ENCODE measurements at regions not wholly inside any gene's neighbourhood (a gene's known extent, or its start where the extent isn't known, plus 50 kb on each side); places are given as distances from the start of the nearest gene placed in this dataset.

DNA sequence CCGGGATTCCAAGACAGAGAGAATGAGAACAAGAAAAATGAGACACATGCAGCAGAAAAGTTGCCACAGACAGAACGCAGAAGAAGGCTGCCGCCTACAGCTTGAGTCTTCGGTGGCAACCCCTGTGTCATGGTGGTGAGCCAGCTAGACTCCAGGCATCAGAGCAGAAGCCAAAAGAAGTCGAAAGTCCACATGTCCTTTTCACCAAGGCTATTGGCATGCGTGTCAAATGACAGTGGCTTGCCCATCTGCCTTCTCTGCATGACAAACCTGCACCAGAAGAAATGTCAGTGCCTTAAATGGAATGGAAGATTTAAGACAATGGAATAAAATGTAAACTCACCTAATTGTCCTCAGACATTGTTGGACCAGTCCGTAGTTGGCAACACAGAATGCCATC lies 93.9 kb upstream of the NPSR1 start:
- Histone ChIP-seq H3K9ac (ENCODE audit: extremely low read depth, insufficient read length, low read length) (no peak overlapping the region), H3K14ac (ENCODE audit: insufficient read depth, low read length) (no peak overlapping the region), H4K5ac (ENCODE audit: insufficient read length, low read depth, low read length) (no peak overlapping the region), H3T11ph (ENCODE audit: low read length) (no peak overlapping the region), H3K27me3 (ENCODE audit: insufficient read depth, low read length) (no peaks in the 10 kb centered on the region), H3K23me2 (ENCODE audit: insufficient read length, low read depth, low read length, poor library complexity, severe bottlenecking) (no peaks in the 10 kb centered on the region), H2AK5ac (ENCODE audit: insufficient read length, low read length) (no peak overlapping the region), H2BK15ac (ENCODE audit: low read depth, low read length) (no peak overlapping the region), H3K4me2 (ENCODE audit: insufficient read depth, insufficient read length, low read length) (no peak overlapping the region), H4K8ac (replicated peaks; ENCODE audit: insufficient read length, low read depth, low read length) (no peak overlapping the region), H3K4me1 (ENCODE audit: insufficient read depth, low read length) (no peaks in the 10 kb centered on the region; the same call in 1 of the 2 replicates), H3K9me3 (ENCODE audit: control insufficient read depth, low read depth, low read length) (no peaks in the 10 kb centered on the region), H3K79me1 (ENCODE audit: insufficient read depth, low read depth, low read length, poor library complexity, severe bottlenecking) (no peaks in the 10 kb centered on the region), H3K23ac (ENCODE audit: insufficient read length, low read depth, low read length) (no peak overlapping the region), H4K20me1 (ENCODE audit: control insufficient read depth, insufficient read depth, insufficient read length) (no peaks in the 10 kb centered on the region), H4K91ac (ENCODE audit: insufficient read length, low read depth, low read length) (no peak overlapping the region), H2AFZ (ENCODE audit: low read length) (no peak overlapping the region), H3K4ac (ENCODE audit: low read depth, low read length) (no peak overlapping the region), H3K27ac (ENCODE audit: insufficient read length, low read depth, low read length) (no peak overlapping the region), H2BK5ac (ENCODE audit: insufficient read length, low read length) (no peak overlapping the region), H3K79me2 (ENCODE audit: insufficient read depth, low read length) (no peaks in the 10 kb centered on the region), H2BK12ac (ENCODE audit: insufficient read length, low read depth, low read length) (no peak overlapping the region), H3K18ac (ENCODE audit: insufficient read length, low read depth, low read length) (no peak overlapping the region), H2BK120ac (ENCODE audit: low read depth, low read length, poor library complexity, severe bottlenecking) (no peak overlapping the region), H2BK20ac (ENCODE audit: low read depth, low read length, poor library complexity, severe bottlenecking) (no peak overlapping the region), H3K56ac (ENCODE audit: insufficient read length, low read depth, low read length) (no peak overlapping the region)
- no CpG with 5 or more reads among the region's 7 CpGs for WGBS (ENCODE audit: extremely low coverage, insufficient read length, low lambda C conversion rate)
- Mint-ChIP-seq H3K27ac (no peak overlapping the region; a peak in 1 of 7 replicates), H3K27me3 (ENCODE audit: low read depth) (0 out of 2 replicates have a peak, but pooled peaks cover 1% of the 10 kb centered on the region), H3K36me3 (ENCODE audit: insufficient read depth in 1 of 3, low read depth in 3 of 3) (no peaks in the 10 kb centered on the region), H3K9me3 (peaks cover 0 to 3% of the 10 kb centered on the region in 2 experiments; a peak in 1 of 5 replicates), H3K4me1 (peaks cover 13 to 18% of the 10 kb centered on the region in 2 experiments), H3K4me3 (no peak overlapping the region)
- no peak for DNase-seq
- TF ChIP-seq, protein P1, sequence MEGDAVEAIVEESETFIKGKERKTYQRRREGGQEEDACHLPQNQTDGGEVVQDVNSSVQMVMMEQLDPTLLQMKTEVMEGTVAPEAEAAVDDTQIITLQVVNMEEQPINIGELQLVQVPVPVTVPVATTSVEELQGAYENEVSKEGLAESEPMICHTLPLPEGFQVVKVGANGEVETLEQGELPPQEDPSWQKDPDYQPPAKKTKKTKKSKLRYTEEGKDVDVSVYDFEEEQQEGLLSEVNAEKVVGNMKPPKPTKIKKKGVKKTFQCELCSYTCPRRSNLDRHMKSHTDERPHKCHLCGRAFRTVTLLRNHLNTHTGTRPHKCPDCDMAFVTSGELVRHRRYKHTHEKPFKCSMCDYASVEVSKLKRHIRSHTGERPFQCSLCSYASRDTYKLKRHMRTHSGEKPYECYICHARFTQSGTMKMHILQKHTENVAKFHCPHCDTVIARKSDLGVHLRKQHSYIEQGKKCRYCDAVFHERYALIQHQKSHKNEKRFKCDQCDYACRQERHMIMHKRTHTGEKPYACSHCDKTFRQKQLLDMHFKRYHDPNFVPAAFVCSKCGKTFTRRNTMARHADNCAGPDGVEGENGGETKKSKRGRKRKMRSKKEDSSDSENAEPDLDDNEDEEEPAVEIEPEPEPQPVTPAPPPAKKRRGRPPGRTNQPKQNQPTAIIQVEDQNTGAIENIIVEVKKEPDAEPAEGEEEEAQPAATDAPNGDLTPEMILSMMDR (conservative IDR thresholded peaks at IDR 0.05), result no peak

All from H9 (cell line).